ENCODE measurements at regions not wholly inside any gene's neighbourhood (a gene's known extent, or its start where the extent isn't known, plus 50 kb on each side); places are given as distances from the start of the nearest gene placed in this dataset.

GRCh38 chr16:65774350-65774749 is 592.1 kb upstream of the CDH5 start:
- DNase-seq (ENCODE audit: low read depth): no peak
- Histone ChIP-seq H2AFZ (ENCODE audit: low read depth, low read length) (no peak overlapping the region), H3K4me1 (ENCODE audit: insufficient read depth, low read length) (no peaks in the 10 kb centered on the region), H3K4me2 (ENCODE audit: low read length) (no peak overlapping the region), H4K20me1 (ENCODE audit: insufficient read depth, low read length) (no peaks in the 10 kb centered on the region), H3K9ac (ENCODE audit: low read length) (no peak overlapping the region), H3K27ac (ENCODE audit: low read depth, low read length) (no peak overlapping the region), H3K4me3 (ENCODE audit: insufficient read depth, low read depth, low read length) (no peak overlapping the region), H3K27me3 (ENCODE audit: insufficient read depth, low read length) (no peaks in the 10 kb centered on the region), H3K9me3 (ENCODE audit: insufficient read depth, low read depth, low read length) (peaks cover 8% of the 10 kb centered on the region), H3K36me3 (ENCODE audit: insufficient read depth, low read length) (no peaks in the 10 kb centered on the region), H3K79me2 (ENCODE audit: insufficient read depth, low read length) (no peaks in the 10 kb centered on the region)
- TF ChIP-seq CTCF (IDR thresholded peaks at IDR 0.05; ENCODE audit: insufficient read depth, low read depth, low read length): no peak
- no peak for TF ChIP-seq EZH2 (IDR thresholded peaks at IDR 0.05; ENCODE audit: insufficient read depth, low read length)
- FAIRE-seq: no peak
- peaks cover 6% of the 10 kb centered on the region for H3K27me3 Mint-ChIP-seq (ENCODE audit: low read depth, unreplicated experiment)
- no peak overlapping the region for H3K27ac Mint-ChIP-seq (ENCODE audit: unreplicated experiment)
- H3K36me3 Mint-ChIP-seq (ENCODE audit: low read depth, unreplicated experiment): no peaks in the 10 kb centered on the region
- peaks cover 7% of the 10 kb centered on the region for H3K4me1 Mint-ChIP-seq (ENCODE audit: low read depth, unreplicated experiment)
- H3K9me3 Mint-ChIP-seq (ENCODE audit: unreplicated experiment): peaks cover 23% of the 10 kb centered on the region
- no peak overlapping the region for H3K4me3 Mint-ChIP-seq (ENCODE audit: unreplicated experiment)

GRCh38 chr16:65773301-65773874 is 593.1 kb upstream of the CDH5 start:
- peaks cover 23% of the 10 kb centered on the region for H3K9me3 Mint-ChIP-seq (ENCODE audit: unreplicated experiment)
- no peak overlapping the region for H3K27ac Mint-ChIP-seq (ENCODE audit: unreplicated experiment)
- H3K4me3 Mint-ChIP-seq (ENCODE audit: unreplicated experiment): no peak overlapping the region
- Histone ChIP-seq H3K36me3 (ENCODE audit: insufficient read depth, low read length) (no peaks in the 10 kb centered on the region), H3K4me2 (ENCODE audit: low read length) (no peak overlapping the region), H3K79me2 (ENCODE audit: insufficient read depth, low read length) (no peaks in the 10 kb centered on the region), H3K27me3 (ENCODE audit: insufficient read depth, low read length) (no peaks in the 10 kb centered on the region), H3K9me3 (ENCODE audit: insufficient read depth, low read depth, low read length) (peaks cover 8% of the 10 kb centered on the region), H2AFZ (ENCODE audit: low read depth, low read length) (no peak overlapping the region), H4K20me1 (ENCODE audit: insufficient read depth, low read length) (no peaks in the 10 kb centered on the region), H3K4me3 (ENCODE audit: insufficient read depth, low read depth, low read length) (no peak overlapping the region), H3K27ac (ENCODE audit: low read depth, low read length) (no peak overlapping the region), H3K4me1 (ENCODE audit: insufficient read depth, low read length) (no peaks in the 10 kb centered on the region), H3K9ac (ENCODE audit: low read length) (no peak overlapping the region)
- peaks cover 8% of the 10 kb centered on the region for H3K4me1 Mint-ChIP-seq (ENCODE audit: low read depth, unreplicated experiment)
- peaks cover 6% of the 10 kb centered on the region for H3K27me3 Mint-ChIP-seq (ENCODE audit: low read depth, unreplicated experiment)
- TF ChIP-seq EZH2 (IDR thresholded peaks at IDR 0.05; ENCODE audit: insufficient read depth, low read length) (no peak), CTCF (IDR thresholded peaks at IDR 0.05; ENCODE audit: insufficient read depth, low read depth, low read length) (no peak)
- no peaks in the 10 kb centered on the region for H3K36me3 Mint-ChIP-seq (ENCODE audit: low read depth, unreplicated experiment)
- FAIRE-seq (no peak), DNase-seq (ENCODE audit: low read depth) (no peak)

- no peak overlapping the region for H3K4me2 ChIP-seq (ENCODE audit: low read length)
- Mint-ChIP-seq H3K9me3 (ENCODE audit: unreplicated experiment) (peaks cover 19% of the 10 kb centered on the region), H3K36me3 (ENCODE audit: low read depth, unreplicated experiment) (no peaks in the 10 kb centered on the region), H3K27me3 (ENCODE audit: low read depth, unreplicated experiment) (peaks cover 6% of the 10 kb centered on the region), H3K27ac (ENCODE audit: unreplicated experiment) (no peak overlapping the region), H3K4me1 (ENCODE audit: low read depth, unreplicated experiment) (peaks cover 8% of the 10 kb centered on the region), H3K4me3 (ENCODE audit: unreplicated experiment) (no peak overlapping the region)
- no peak for TF ChIP-seq EZH2 (IDR thresholded peaks at IDR 0.05; ENCODE audit: insufficient read depth, low read length)
- TF ChIP-seq CTCF (IDR thresholded peaks at IDR 0.05; ENCODE audit: insufficient read depth, low read depth, low read length): no peak
- H3K9ac ChIP-seq (ENCODE audit: low read length): no peak overlapping the region
- no peaks in the 10 kb centered on the region for H4K20me1 ChIP-seq (ENCODE audit: insufficient read depth, low read length)
- DNase-seq (ENCODE audit: low read depth) (no peak), FAIRE-seq (no peak)
- H2AFZ ChIP-seq (ENCODE audit: low read depth, low read length): no peak overlapping the region
- H3K27me3 ChIP-seq (ENCODE audit: insufficient read depth, low read length): no peaks in the 10 kb centered on the region
- no peaks in the 10 kb centered on the region for H3K79me2 ChIP-seq (ENCODE audit: insufficient read depth, low read length)
- peaks cover 8% of the 10 kb centered on the region for H3K9me3 ChIP-seq (ENCODE audit: insufficient read depth, low read depth, low read length)
- H3K27ac ChIP-seq (ENCODE audit: low read depth, low read length): no peak overlapping the region
- no peak overlapping the region for H3K4me3 ChIP-seq (ENCODE audit: insufficient read depth, low read depth, low read length)
- H3K36me3 ChIP-seq (ENCODE audit: insufficient read depth, low read length): no peaks in the 10 kb centered on the region
- H3K4me1 ChIP-seq (ENCODE audit: insufficient read depth, low read length): no peaks in the 10 kb centered on the region
These were observed 594.3 kb upstream of the CDH5 start for GRCh38 chr16:65772134-65772732.
